ENCODE measurements at regions not wholly inside any gene's neighbourhood (a gene's known extent, or its start where the extent isn't known, plus 50 kb on each side); places are given as distances from the start of the nearest gene placed in this dataset.
"Not testable (repeated sequence)": the region's sequence is repeated elsewhere in the genome, so short reads cannot be mapped to it uniquely, and the experiment has no call there.

DNA sequence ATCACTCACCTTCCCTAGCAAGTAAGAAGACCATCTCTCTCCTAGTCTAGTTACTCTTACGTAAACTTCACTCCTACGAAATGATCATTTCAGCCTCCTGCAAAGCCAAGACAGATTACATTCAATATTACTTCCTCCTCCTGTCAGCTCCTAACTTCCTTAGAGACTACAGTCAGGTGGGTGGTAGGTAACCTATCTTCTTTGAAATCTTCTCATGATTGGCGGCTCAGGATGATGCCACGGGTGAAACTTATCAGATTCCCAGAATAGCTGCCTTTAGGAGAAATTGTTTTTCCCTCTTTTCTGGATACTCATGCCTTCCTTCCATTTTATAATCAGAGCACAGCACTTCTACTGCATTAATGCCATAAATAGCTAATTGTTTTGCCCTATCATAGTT, 744.8 kb upstream of the HS3ST1 start:
- DNase-seq (ENCODE audit: low read depth) = no peak

DNA sequence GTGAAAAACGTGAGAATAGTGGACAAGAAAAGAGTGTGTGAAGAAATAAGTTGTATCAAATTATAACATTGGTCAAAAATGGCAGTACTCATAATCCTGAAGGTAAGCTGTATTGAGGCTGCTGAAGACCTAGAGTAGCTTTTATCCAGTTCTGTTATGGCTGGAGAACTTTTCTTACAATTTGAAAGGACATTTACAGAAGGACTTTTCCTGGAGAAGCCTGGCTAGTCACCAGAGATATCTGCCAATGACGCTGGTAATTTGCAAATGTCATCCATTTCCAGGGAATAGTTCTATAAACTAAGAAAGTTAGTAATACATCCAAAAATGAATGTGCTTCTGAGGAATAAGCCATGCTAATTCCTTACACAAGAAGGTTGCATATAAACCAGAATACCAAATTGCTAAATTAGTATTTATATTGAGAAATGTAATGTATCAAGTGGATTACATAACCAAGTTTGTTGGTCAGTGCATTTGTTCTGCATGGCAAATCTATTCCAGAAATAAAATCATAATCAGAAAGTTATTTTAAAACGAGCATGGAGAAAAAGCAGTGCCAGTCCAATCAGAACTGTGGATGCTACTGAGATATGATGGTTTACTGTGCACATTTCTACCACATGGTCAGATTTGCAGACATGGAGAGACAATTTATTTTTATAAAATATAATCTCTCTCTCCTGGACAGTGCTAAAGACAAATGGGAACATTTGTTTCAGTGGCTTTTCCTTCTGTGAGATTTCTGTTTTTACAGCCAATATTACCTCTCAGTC, 743.7 kb upstream of the HS3ST1 start:
- no peak for DNase-seq (ENCODE audit: low read depth)

DNA sequence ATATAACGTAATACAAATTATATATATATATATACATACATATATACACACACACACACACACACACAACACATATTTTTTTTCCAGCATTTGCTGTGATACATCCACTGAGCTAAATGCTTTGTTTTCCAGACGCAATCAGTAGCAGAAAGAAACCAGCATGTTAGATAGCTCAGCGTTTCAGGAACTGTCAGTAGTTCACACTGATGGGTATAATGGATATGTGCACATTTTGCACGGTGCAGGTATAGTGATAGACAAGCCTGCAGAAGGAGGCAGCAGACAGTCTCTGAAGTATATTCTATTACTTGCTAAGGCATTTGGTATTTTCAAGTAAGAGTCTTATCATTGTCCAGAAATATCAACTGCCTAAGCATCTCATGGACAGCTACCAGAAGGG, 741.6 kb upstream of the HS3ST1 start:
- DNase-seq (ENCODE audit: low read depth) = no peak

DNA sequence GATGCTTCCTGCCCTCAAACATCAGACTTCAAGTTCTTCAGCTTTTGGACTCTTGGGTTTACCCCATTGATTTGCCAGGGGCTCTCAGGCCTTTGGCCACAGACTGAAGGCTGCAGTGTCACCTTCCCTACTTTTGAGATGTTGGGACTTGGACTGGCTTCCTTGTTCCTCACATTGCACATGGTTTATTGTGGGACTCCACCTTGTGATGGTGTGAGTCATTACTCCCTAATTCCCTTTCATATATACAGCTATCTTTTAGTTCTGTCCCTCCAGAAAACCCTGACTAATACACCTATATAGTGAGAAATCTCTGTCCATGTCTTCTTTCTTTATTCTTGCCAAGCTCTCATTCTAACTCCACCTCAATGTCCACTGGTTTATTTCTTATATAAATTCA, 736.9 kb upstream of the HS3ST1 start:
- DNase-seq (ENCODE audit: low read depth) = no peak

DNA sequence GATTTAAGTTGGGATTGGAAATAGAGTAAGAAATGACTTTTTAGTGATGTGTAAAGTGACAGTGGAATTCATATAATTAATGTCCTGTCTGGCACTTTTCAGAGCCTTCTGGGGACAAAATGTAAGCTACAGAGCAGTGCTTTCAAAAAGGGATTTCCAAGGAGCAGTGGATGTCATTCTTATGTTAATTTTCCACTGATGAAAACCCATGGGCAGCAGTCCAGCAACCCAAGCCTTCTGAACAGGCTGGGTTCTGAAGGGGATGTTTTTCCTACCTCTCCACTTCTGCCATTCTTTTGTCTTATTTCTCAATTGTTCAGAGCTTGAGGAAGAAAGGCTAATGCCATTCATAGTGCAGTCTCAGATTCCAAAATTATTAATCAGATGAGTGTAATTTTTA, 717.6 kb upstream of the HS3ST1 start:
- DNase-seq (ENCODE audit: low read depth) = no peak

DNA sequence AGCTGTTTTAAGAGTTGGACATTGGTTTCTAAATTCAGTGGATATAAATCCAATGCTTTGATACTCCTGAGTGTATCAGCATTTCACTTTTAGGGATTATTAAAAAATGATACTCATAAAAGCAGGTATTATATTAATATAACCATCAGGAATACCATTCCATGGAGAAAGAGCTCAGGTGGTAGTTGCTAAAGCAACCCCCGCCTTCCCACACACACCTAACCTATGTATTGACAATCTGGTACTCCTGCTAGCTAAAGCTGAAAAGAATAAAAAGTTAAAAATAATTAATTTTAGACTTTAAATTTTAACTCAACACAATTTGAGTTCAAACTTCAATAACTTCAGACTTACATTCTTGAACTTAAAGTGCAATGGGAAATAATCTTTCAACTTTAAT, 717.1 kb upstream of the HS3ST1 start:
- no peak for DNase-seq (ENCODE audit: low read depth)

DNA sequence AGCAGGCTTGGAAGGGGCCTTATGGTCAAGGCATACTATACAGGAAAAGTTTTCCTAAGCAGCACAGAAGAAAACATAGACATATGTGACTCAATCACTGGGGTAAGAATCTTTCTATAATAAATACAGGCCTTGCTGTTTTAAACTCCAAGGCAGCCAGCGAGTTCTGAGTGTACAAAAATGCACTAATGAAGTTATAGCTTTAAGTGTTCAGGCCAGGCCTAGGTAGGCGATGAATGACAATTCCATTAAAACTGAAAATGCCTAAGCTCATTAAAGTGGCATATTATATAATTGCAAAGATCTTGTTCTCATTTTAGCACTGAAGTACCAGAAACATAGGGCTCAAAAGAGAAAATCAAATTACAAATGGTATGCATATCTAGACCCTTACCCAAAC, 716.4 kb upstream of the HS3ST1 start:
- DNase-seq (ENCODE audit: low read depth) = no peak

DNA sequence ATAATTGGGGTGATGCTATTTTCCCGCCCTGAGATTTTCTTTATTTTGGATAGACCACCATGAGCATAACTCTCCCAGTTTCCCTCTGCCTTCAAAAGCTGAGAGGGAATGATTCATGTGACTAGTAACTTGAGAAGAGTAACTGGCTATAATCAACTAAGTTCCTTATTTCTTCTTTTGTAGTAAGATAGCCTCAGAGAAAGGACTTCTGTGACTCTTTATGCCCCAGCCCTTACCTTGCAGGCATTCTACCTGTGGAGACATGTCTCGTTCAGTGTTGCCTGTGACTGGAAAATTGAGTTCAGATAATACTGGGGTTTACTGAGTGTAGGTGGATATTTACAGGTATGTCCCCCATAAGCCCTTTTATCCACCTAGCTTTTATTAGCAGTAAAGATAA, 715.4 kb upstream of the HS3ST1 start:
- DNase-seq (ENCODE audit: low read depth) = no peak

DNA sequence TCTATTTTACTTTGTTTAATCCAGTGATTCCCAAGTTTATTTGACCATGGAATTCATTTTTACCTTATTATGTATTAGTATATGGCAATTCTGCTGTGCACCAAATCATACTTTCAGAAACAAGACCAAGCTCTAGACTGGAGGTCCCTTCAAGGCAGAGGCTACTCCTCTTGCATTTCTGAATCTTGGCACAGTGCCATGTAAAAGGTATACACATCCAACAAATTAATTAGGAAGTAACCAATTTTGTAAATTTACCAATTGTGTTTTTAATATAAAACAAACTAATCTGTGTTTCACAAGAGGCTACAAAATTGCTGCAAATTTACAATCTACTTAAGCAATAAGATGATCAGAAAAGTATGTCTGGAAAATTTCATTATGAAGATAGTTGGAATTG, 712.2 kb upstream of the HS3ST1 start:
- DNase-seq (ENCODE audit: low read depth) = no peak

DNA sequence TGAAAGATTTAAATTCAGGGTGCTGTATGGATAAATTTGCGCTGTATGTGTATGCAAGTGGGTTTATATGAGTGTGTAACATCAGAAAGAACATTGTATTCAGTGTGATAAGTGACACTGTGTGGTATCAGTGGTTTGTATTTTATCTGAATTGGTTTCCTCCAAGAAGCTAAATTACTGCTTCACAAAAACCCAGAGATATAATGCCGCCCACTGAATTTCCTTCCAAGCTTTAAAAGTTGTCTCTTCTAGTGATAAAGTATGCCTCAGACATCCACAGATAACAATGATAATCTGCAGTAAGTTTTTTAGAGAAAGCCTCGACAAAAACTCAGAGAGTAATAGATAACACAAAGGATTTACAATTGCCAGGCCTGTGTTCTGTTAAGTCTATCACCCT, 710.6 kb upstream of the HS3ST1 start:
- DNase-seq (ENCODE audit: low read depth) = no peak

DNA sequence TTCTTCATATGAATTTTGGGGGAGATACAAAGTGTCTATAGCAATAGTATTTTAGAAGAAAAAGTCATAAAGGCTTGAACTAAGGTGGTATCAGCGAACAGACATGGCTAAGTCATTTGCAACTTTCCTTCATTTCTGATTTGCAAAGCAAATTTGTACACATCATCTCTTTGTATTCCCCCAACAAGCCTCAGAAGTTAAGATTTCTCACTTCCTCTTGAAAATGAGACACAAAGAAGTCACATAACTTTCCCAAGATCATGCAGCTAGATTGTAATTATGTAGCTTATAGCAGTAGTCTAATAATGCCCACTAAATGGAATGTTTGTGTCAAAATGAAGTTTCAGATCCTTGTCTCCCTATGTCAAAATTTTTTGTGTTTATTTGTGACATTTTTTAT, 709.8 kb upstream of the HS3ST1 start:
- no peak for DNase-seq (ENCODE audit: low read depth)

DNA sequence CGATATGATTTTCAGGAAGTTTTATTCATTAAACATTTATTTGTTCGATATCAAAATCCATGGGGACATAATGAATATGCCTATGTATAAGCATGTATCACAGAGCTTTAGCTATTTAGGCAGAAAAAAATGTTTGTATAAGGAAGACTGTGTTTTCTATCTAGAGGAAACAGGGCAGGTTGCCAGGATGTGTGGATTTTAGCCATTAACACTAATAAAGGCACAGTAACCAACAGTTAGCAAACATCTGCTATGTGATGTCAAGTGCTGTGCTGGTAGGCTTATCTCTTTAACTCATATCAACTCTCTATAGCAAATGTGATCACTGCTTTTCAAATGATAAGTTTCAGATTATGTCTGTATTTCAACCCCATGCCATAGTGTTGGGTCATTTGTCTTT, 708.9 kb upstream of the HS3ST1 start:
- no peak for DNase-seq (ENCODE audit: low read depth)

DNA sequence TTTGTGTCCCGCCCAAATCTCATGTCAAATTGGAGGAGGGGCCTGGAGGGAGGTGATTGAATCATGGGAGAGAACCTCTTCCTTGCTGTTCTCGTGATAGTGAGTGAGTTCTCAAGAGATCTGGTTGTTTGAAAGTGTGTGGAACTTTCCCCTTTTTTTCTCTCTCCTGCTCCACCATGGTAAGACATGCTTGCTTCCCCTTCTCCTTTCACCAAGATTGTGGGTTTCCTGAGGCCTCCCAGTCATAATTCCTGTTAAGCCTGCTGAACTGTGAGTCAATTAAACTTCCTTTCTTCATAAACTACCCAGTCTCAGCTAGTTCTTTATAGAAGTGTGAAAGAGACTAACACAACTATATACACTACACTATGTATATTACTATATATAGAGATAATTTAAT, 697.8 kb upstream of the HS3ST1 start:
- DNase-seq (ENCODE audit: low read depth) = no peak

DNA sequence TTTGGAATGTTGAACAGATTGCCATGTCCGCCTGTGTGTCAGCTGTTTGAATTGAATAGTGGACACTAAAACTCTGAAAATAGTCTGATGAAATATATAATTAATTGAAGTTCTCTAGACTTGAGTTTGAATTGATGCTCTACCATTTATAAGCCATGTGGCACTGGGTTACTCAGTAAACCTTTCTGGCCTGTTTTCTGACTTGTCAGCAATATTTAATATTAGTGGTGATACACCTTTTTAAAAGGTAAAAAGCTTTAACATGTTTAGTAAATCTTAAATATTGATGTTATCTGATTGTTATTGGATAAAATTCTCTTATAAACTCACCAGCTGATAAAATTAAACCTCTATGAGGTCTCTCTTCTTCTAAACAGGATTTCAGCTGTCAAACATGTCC, 695.4 kb upstream of the HS3ST1 start:
- no peak for DNase-seq (ENCODE audit: low read depth)

DNA sequence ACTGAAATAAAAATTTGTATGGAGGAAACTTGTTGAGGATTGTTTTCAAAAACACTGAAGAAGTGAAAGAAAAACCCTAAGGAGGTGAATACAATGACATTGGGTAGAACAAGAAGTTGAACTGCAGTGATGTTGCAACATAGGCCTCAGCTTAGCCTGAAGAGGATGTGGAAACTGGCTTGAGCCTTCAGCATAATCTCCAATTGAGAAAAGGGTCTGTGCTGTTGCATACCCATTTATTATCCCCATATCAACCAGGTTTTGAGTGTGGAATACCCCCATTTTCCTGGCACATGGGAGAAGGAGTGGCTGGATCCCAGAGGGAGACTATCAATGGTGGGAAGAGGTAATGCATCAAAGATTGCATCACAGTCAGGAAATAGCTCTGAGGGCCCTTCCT, 695.0 kb upstream of the HS3ST1 start:
- no peak for DNase-seq (ENCODE audit: low read depth)

DNA sequence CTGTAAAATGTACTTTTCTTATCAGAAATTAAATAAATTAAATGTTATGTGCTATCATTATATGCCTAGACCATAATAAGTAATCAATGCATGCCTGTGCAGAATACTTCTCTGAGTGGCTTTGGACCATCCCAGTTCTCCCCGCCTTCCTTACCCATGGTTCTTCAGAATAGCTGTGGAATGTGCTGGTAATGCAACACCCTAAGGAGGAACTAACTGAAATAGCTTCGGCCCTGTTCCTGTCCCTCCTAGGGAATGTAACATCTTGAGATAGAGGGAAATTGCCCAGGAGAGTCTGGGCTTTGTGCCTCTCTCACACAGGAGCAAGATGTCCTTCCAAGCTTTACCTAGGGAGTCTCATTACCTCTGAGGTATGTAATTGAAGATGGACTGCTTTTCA, 693.6 kb upstream of the HS3ST1 start:
- no peak for DNase-seq (ENCODE audit: low read depth)

DNA sequence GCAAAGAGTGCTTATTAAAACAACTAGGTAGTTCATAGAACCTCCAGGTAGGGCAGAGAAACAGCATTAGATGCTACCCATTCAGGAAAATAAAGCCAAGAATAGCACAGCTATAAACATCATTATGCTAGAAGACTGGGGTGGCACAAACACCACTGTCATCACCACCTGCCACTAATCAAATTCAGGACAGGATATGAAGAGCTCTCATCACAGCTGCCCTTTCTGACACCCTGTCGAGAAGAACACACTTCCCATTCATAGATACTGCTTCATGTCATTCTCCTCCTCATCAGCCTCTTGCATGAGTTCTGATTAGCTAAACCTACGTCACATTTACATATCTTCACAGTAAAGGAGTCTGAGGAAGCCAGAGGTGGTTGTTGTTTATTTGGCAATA, 692.3 kb upstream of the HS3ST1 start:
- no peak for DNase-seq (ENCODE audit: low read depth)

DNA sequence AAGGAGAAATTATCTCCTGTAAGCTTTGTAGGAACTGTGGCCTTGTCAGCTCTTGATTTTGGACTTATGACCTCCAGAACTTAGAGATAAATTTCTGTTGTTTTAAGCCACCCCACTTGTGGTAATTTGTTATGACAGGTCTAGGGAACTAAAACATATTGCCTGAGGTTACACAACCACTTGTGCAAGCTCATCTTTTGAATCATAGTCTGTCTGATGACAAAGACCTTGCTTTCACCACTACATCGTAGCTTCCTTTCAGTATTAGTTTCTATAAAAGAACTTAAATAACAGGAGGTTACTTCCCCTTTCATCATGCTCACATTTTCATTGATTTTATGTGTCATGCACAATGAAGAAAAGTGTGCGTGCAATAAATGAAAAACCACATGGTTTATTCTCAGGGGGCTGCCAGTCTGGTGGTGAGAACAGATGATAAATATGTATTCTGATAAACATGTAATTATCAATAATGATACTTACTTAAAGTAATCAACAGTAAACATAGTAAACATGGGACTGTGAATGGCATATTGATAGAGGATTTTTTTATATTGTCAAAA, 690.0 kb upstream of the HS3ST1 start:
- no peak for DNase-seq (ENCODE audit: low read depth)

DNA sequence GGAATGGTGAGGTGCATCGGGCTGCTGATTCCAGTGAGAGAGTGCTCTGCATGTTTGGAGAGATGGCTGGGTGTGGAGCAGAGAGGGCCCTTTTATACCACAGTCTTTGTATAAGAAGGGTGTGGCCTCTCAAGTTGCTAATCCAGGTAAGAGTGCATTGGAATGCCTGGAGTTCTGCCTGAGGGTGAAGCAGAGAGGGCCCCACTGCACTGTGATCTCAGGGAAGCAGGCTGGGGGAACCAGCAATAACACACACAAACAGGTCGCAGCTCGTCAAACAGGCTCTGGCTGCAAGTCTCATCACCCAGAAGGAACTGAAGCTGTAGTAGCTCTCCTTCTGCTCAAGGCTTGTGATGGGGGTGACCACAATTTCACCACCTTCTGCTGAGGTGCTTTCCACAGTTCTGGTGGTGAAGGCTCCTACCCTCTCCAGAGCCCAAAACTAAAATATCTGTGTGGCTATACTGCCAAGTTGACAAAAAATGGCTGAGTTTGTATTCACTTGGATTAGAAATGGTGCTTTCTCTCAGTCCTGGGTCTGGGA, 687.4 kb upstream of the HS3ST1 start:
- DNase-seq (ENCODE audit: low read depth) = no peak

DNA sequence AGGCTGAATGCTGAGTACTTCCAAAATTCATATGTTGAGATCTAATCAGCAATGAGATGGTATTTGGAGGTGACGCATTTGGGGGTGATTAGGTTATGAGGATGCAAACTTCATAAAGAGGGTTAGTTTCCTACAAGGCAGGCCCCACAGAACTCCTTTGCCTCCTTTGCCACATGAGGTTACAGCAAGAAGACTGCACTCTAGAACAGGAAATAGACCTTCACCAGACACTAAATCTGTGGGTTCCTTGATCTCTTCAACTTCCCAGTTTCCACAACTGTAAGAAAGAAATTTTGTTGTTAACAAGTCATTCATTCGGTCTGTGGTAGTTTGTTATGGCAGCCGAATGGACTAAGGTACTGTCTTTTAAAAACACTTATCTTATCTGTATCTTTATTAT, 681.9 kb upstream of the HS3ST1 start:
- no peak for DNase-seq (ENCODE audit: low read depth)

DNA sequence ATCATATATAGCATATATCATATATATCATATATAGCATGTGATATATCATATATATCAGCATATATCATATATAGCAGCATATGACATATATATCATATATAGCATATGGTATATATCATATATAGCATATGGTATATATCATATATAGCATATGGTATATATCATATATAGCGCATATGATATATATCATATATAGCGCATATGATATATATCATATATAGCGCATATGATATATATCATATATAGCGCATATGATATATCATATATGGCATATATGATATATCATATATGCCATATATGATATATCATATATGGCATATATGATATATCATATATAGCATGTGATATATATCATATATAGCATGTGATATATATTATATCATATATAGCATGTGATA, 680.4 kb upstream of the HS3ST1 start:
- not testable (repeated sequence) for DNase-seq (ENCODE audit: low read depth)

DNA sequence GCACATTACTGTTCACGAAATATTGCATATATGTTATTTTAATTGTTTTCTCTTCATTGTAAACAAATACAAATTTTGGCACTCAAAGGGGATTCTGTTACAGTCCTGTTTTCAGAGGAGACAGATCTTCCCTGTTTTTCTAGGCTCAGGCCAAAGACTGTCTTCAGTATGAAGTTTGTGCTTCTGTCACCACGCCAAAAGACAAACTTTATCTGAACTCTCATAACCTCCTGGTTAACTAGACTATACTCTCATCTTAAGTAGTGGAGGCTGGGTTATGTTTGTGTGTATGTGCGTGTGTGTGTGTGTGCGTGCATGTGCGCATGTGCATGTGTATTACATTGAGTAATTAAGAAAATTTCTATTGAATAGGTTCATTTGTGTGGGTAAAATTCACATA, 676.8 kb upstream of the HS3ST1 start:
- DNase-seq (ENCODE audit: low read depth) = no peak

DNA sequence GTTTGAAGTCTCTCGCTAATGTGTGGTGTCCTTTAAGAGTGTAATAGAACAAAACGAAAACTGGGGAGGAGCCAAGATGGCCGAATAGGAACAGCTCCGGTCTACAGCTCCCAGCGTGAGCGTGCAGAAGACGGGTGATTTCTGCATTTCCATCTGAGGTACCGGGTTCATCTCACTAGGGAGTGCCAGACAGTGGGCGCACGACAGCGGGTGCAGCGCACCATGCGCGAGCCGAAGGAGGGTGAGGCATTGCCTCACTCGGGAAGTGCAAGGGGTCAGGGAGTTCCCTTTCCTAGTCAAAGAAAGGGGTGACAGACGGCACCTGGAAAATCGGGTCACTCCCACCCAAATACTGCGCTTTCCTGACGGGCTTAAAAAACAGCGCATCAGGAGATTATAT, 661.2 kb upstream of the HS3ST1 start:
- not testable (repeated sequence) for DNase-seq (ENCODE audit: low read depth)

DNA sequence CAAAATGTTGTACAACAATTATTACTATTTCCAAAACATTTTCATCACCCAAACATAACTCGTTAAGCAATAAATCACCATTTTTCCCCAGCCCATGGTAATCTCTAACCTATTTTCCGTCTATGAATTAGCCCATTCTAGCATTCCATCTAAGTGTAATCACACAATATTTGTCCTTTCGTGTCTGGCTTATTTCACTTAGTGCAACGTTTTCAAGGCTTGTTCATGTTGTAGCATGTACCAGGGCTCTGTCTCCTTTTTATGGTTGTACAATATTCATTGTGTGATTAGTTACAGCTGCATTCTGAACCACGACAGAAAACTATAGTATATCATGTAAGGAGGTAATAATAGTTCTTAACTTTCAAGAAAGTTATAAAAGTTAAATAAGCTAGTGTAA, 656.0 kb upstream of the HS3ST1 start:
- DNase-seq (ENCODE audit: low read depth) = no peak

Data from stimulated activated CD4-positive, alpha-beta T cell treated with anti-CD3 and anti-CD28 coated beads, Interleukin-2, amount 100 ng/mL, for 4 hours (primary cell).